GM23338 (cell line): ENCODE measurements at regions not wholly inside any gene's neighbourhood (a gene's known extent, or its start where the extent isn't known, plus 50 kb on each side); places are given as distances from the start of the nearest gene placed in this dataset.

Source experiments
- ATAC-seq: fragments of 200-7000 bp; cut with Tn5 transposase; 3 replicates; pipeline ENCODE4 v1.9.1; 2020
- DNase-seq: peaks from one replicate; pipeline ENCODE4 v3.0.0-alpha.2; 2015; ENCODE audit warnings: low spot score
- H2AFZ ChIP-seq: fragments of 200-600 bp; sonication (generic); 2 replicates; pipeline ENCODE4 v1.8.0; 2016; ENCODE audit warnings: antibody characterized with exemption, mild to moderate bottlenecking, moderate library complexity
- H3F3A ChIP-seq: fragments of 200-600 bp; sonication (generic); replicated peaks from 2 replicates; pipeline ENCODE4 v1.8.0; 2017; ENCODE audit warnings: antibody characterized with exemption, mixed run types, low read depth
- H3K27ac ChIP-seq: fragments of 200-600 bp; sonication (generic); 2 replicates; pipeline ENCODE4 v1.6.1; 2016; ENCODE audit warnings: low read depth
- H3K27me3 ChIP-seq: fragments of 200-600 bp; sonication (generic); 2 replicates; pipeline ENCODE4 v1.8.0; 2016; ENCODE audit warnings: mild to moderate bottlenecking, mixed run types, moderate library complexity; ENCODE audit not compliant: insufficient read depth
- H3K36me3 ChIP-seq: fragments of 200-600 bp; sonication (generic); 2 replicates; pipeline ENCODE4 v1.8.0; 2016; ENCODE audit warnings: mild to moderate bottlenecking; ENCODE audit not compliant: insufficient read depth
- H3K4me1 ChIP-seq: fragments of 200-600 bp; sonication (generic); 2 replicates; pipeline ENCODE4 v1.8.0; 2016; ENCODE audit warnings: mild to moderate bottlenecking, moderate library complexity; ENCODE audit not compliant: insufficient read depth
- H3K4me2 ChIP-seq: fragments of 200-600 bp; sonication (generic); 2 replicates; pipeline ENCODE4 v1.7.1; 2017; ENCODE audit warnings: mixed run types
- H3K4me3 ChIP-seq: fragments of 200-600 bp; sonication (generic); 2 replicates; pipeline ENCODE4 v1.6.1; 2016; ENCODE audit warnings: mixed run types
- H3K79me2 ChIP-seq: fragments of 200-600 bp; sonication (generic); replicated peaks from 2 replicates; pipeline ENCODE4 v1.8.0; 2017; ENCODE audit warnings: mild to moderate bottlenecking; ENCODE audit not compliant: insufficient read depth
- H3K9me2 ChIP-seq: fragments of 200-600 bp; sonication (generic); 2 replicates; pipeline ENCODE4 v1.8.0; 2017; ENCODE audit not compliant: insufficient read depth
- H4K20me1 ChIP-seq: fragments of 200-600 bp; sonication (generic); replicated peaks from 2 replicates; pipeline ENCODE4 v1.8.0; 2017; ENCODE audit warnings: mild to moderate bottlenecking; ENCODE audit not compliant: insufficient read depth
- H3K27ac Mint-ChIP-seq: 2 replicates; pipeline ENCODE4 v1.8.0; 2020; ENCODE audit warnings: inconsistent platforms, mild to moderate bottlenecking, moderate library complexity, mixed read lengths
- H3K27me3 Mint-ChIP-seq: 3 replicates; pipeline ENCODE4 v1.8.0; 2022; ENCODE audit warnings: low read depth, mild to moderate bottlenecking, moderate library complexity, mixed read lengths, inconsistent platforms; ENCODE audit not compliant: insufficient read depth, poor library complexity
- H3K36me3 Mint-ChIP-seq: 3 replicates; pipeline ENCODE4 v1.8.0; 2021; ENCODE audit warnings: low read depth, mild to moderate bottlenecking, inconsistent platforms, moderate library complexity, mixed read lengths
- H3K4me1 Mint-ChIP-seq: 3 replicates; pipeline ENCODE4 v1.8.0; 2020; ENCODE audit warnings: mild to moderate bottlenecking, inconsistent platforms, mixed read lengths
- H3K4me3 Mint-ChIP-seq: 3 replicates; pipeline ENCODE4 v1.8.0; 2021; ENCODE audit warnings: moderate library complexity, mild to moderate bottlenecking, inconsistent platforms, mixed read lengths
- H3K9me3 Mint-ChIP-seq: 3 replicates; pipeline ENCODE4 v1.8.0; 2020; ENCODE audit warnings: moderate library complexity, mild to moderate bottlenecking, inconsistent platforms, mixed read lengths
- EZH2 ChIP-seq: fragments of 200-600 bp; sonication (generic); IDR thresholded peaks from one replicate; pipeline ENCODE4 v1.8.0; 2017; ENCODE audit warnings: antibody characterized with exemption, mild to moderate bottlenecking, low read depth; ENCODE audit not compliant: unreplicated experiment
- EZH2phosphoT487 ChIP-seq: fragments of 200-600 bp; sonication (generic); IDR thresholded peaks from one replicate; pipeline ENCODE4 v1.8.1; 2018; ENCODE audit warnings: antibody characterized with exemption; ENCODE audit not compliant: unreplicated experiment
- JUNB ChIP-seq: IDR thresholded peaks from one replicate; pipeline ENCODE4 v1.6.1; 2016; ENCODE audit warnings: antibody characterized with exemption; ENCODE audit not compliant: unreplicated experiment
- POLR2AphosphoS5 ChIP-seq: IDR thresholded peaks from 2 replicates; pipeline ENCODE4 v1.6.1; 2016; ENCODE audit warnings: antibody characterized with exemption, low read depth
- ZNF331 ChIP-seq: fragments of 250-450 bp; sonication (Bioruptor Pico); IDR thresholded peaks from 2 replicates; pipeline ENCODE4 v1.5.0; 2020; ENCODE audit warnings: low read depth, mild to moderate bottlenecking, moderate library complexity
- TF ChIP-seq, protein P1 (sequence below), 2 experiments: fragments of 200-600 bp in 1 of 2; sonication (generic) in 1 of 2; conservative IDR thresholded peaks; 2 replicates each; pipeline versions ENCODE4 v1.5.1 to v1.6.1; 2016 to 2017; ENCODE audit warnings: antibody characterized with exemption in 2 of 2, low read depth in 2 of 2, mild to moderate bottlenecking in 2 of 2, moderate library complexity in 1 of 2
- TF ChIP-seq, protein P2 (sequence below): fragments of 250-450 bp; sonication (Bioruptor Pico); IDR thresholded peaks from 2 replicates; pipeline ENCODE4 v1.5.0; 2020; ENCODE audit warnings: mild to moderate bottlenecking, moderate library complexity
- TF ChIP-seq, protein P3 (sequence below): IDR thresholded peaks from 2 replicates; pipeline ENCODE4 v1.6.1; 2016; ENCODE audit warnings: antibody characterized with exemption
- TF ChIP-seq, protein P4 (sequence below): IDR thresholded peaks from one replicate; pipeline ENCODE4 v1.6.1; 2018; ENCODE audit warnings: antibody characterized with exemption; ENCODE audit not compliant: unreplicated experiment

DNA sequence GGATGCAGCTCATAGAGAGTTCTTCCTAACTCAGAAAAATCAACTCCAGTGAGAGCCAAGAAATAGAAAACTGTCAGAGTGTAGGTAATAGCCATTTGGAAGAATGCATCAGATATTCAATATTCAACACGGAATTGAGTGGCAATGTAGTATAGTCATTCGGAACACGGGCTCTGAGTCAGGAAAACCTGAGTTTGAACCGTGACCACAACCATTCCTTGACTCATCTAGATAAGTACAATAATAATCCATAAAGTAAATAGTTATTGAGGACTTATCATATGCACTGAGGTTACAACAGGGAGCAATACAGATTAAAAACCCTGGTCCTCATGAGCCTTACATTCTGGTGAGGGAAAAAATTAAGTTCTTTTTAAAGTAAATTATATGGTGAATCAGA, 62.6 kb upstream of the PHF21A start (continued):
- TF ChIP-seq, protein P1, sequence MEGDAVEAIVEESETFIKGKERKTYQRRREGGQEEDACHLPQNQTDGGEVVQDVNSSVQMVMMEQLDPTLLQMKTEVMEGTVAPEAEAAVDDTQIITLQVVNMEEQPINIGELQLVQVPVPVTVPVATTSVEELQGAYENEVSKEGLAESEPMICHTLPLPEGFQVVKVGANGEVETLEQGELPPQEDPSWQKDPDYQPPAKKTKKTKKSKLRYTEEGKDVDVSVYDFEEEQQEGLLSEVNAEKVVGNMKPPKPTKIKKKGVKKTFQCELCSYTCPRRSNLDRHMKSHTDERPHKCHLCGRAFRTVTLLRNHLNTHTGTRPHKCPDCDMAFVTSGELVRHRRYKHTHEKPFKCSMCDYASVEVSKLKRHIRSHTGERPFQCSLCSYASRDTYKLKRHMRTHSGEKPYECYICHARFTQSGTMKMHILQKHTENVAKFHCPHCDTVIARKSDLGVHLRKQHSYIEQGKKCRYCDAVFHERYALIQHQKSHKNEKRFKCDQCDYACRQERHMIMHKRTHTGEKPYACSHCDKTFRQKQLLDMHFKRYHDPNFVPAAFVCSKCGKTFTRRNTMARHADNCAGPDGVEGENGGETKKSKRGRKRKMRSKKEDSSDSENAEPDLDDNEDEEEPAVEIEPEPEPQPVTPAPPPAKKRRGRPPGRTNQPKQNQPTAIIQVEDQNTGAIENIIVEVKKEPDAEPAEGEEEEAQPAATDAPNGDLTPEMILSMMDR (conservative IDR thresholded peaks at IDR 0.05; ENCODE audit: low read depth in 2 of 2) = no peak
- TF ChIP-seq, protein P2, sequence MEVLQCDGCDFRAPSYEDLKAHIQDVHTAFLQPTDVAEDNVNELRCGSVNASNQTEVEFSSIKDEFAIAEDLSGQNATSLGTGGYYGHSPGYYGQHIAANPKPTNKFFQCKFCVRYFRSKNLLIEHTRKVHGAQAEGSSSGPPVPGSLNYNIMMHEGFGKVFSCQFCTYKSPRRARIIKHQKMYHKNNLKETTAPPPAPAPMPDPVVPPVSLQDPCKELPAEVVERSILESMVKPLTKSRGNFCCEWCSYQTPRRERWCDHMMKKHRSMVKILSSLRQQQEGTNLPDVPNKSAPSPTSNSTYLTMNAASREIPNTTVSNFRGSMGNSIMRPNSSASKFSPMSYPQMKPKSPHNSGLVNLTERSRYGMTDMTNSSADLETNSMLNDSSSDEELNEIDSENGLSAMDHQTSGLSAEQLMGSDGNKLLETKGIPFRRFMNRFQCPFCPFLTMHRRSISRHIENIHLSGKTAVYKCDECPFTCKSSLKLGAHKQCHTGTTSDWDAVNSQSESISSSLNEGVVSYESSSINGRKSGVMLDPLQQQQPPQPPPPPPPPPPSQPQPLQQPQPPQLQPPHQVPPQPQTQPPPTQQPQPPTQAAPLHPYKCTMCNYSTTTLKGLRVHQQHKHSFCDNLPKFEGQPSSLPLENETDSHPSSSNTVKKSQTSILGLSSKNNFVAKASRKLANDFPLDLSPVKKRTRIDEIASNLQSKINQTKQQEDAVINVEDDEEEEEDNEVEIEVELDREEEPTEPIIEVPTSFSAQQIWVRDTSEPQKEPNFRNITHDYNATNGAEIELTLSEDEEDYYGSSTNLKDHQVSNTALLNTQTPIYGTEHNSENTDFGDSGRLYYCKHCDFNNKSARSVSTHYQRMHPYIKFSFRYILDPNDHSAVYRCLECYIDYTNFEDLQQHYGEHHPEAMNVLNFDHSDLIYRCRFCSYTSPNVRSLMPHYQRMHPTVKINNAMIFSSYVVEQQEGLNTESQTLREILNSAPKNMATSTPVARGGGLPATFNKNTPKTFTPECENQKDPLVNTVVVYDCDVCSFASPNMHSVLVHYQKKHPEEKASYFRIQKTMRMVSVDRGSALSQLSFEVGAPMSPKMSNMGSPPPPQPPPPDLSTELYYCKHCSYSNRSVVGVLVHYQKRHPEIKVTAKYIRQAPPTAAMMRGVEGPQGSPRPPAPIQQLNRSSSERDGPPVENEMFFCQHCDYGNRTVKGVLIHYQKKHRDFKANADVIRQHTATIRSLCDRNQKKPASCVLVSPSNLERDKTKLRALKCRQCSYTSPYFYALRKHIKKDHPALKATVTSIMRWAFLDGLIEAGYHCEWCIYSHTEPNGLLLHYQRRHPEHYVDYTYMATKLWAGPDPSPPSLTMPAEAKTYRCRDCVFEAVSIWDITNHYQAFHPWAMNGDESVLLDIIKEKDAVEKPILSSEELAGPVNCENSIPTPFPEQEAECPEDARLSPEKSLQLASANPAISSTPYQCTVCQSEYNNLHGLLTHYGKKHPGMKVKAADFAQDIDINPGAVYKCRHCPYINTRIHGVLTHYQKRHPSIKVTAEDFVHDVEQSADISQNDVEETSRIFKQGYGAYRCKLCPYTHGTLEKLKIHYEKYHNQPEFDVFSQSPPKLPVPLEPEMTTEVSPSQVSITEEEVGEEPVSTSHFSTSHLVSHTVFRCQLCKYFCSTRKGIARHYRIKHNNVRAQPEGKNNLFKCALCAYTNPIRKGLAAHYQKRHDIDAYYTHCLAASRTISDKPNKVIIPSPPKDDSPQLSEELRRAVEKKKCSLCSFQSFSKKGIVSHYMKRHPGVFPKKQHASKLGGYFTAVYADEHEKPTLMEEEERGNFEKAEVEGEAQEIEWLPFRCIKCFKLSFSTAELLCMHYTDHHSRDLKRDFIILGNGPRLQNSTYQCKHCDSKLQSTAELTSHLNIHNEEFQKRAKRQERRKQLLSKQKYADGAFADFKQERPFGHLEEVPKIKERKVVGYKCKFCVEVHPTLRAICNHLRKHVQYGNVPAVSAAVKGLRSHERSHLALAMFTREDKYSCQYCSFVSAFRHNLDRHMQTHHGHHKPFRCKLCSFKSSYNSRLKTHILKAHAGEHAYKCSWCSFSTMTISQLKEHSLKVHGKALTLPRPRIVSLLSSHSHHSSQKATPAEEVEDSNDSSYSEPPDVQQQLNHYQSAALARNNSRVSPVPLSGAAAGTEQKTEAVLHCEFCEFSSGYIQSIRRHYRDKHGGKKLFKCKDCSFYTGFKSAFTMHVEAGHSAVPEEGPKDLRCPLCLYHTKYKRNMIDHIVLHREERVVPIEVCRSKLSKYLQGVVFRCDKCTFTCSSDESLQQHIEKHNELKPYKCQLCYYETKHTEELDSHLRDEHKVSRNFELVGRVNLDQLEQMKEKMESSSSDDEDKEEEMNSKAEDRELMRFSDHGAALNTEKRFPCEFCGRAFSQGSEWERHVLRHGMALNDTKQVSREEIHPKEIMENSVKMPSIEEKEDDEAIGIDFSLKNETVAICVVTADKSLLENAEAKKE (CRISPR knock-in tag) = no peak
- TF ChIP-seq EZH2 = no peak

DNA sequence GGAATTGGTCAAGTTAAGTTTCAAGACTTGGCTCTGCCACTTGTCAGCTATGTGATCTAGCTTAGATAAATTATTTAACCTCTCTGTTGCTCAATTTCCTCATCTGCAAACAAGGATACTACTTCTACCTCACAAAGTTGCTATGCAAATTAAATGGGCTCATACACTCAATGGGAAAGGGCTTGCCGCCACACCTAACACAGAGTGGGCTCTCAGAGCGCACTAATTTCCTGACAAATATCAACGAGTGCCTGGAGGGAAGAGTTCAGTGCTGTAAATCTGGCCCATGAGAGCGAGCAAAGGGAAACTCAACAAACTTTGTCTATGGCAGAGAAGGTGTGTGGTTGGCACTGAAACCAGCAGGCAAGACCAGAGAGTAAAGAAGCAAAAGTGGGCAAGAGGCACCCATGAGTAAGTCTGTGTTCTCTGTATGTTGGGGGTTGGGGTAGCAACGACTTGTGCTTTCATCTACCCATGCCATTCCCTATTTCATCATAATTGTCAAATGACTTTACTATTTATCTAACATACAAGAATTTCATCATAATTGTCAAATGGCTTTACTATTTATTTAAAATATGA, 60.7 kb upstream of the PHF21A start:
- no peak overlapping the region for H3K27ac Mint-ChIP-seq
- H3K9me2 ChIP-seq = no peaks in the 10 kb centered on the region; the same call in 1 of the 2 replicates
- TF ChIP-seq EZH2phosphoT487 = no peak
- TF ChIP-seq, protein P3, sequence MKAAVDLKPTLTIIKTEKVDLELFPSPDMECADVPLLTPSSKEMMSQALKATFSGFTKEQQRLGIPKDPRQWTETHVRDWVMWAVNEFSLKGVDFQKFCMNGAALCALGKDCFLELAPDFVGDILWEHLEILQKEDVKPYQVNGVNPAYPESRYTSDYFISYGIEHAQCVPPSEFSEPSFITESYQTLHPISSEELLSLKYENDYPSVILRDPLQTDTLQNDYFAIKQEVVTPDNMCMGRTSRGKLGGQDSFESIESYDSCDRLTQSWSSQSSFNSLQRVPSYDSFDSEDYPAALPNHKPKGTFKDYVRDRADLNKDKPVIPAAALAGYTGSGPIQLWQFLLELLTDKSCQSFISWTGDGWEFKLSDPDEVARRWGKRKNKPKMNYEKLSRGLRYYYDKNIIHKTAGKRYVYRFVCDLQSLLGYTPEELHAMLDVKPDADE = no peak
- TF ChIP-seq, protein P1 (conservative IDR thresholded peaks at IDR 0.05; ENCODE audit: low read depth in 2 of 2) = no peak
- no peak for TF ChIP-seq ZNF331 (CRISPR knock-in tag)
- TF ChIP-seq, protein P4, sequence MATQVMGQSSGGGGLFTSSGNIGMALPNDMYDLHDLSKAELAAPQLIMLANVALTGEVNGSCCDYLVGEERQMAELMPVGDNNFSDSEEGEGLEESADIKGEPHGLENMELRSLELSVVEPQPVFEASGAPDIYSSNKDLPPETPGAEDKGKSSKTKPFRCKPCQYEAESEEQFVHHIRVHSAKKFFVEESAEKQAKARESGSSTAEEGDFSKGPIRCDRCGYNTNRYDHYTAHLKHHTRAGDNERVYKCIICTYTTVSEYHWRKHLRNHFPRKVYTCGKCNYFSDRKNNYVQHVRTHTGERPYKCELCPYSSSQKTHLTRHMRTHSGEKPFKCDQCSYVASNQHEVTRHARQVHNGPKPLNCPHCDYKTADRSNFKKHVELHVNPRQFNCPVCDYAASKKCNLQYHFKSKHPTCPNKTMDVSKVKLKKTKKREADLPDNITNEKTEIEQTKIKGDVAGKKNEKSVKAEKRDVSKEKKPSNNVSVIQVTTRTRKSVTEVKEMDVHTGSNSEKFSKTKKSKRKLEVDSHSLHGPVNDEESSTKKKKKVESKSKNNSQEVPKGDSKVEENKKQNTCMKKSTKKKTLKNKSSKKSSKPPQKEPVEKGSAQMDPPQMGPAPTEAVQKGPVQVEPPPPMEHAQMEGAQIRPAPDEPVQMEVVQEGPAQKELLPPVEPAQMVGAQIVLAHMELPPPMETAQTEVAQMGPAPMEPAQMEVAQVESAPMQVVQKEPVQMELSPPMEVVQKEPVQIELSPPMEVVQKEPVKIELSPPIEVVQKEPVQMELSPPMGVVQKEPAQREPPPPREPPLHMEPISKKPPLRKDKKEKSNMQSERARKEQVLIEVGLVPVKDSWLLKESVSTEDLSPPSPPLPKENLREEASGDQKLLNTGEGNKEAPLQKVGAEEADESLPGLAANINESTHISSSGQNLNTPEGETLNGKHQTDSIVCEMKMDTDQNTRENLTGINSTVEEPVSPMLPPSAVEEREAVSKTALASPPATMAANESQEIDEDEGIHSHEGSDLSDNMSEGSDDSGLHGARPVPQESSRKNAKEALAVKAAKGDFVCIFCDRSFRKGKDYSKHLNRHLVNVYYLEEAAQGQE = no peak
- TF ChIP-seq JUNB = no peak
- TF ChIP-seq POLR2AphosphoS5 = no peak
- no peak overlapping the region for H3K4me3 ChIP-seq
- no peak overlapping the region for H2AFZ ChIP-seq
- no peak for ATAC-seq
- H3K4me2 ChIP-seq = no peak overlapping the region
- no peaks in the 10 kb centered on the region for H3K4me1 Mint-ChIP-seq
- no peak for DNase-seq
- H4K20me1 ChIP-seq = no peaks in the 10 kb centered on the region
- H3K4me3 Mint-ChIP-seq = no peak overlapping the region
- H3K36me3 ChIP-seq = no peaks in the 10 kb centered on the region
- H3K79me2 ChIP-seq = no peaks in the 10 kb centered on the region
- no peaks in the 10 kb centered on the region for H3F3A ChIP-seq
- H3K27me3 Mint-ChIP-seq = peaks cover 6% of the 10 kb centered on the region
- H3K4me1 ChIP-seq = no peaks in the 10 kb centered on the region
- H3K9me3 Mint-ChIP-seq = no peaks in the 10 kb centered on the region
- H3K36me3 Mint-ChIP-seq = no peaks in the 10 kb centered on the region; the same call in 2 of the 3 replicates
- no peak overlapping the region for H3K27ac ChIP-seq
- H3K27me3 ChIP-seq = no peaks in the 10 kb centered on the region
